HG03571 (cell line): ENCODE measurements at regions not wholly inside any gene's neighbourhood (a gene's known extent, or its start where the extent isn't known, plus 50 kb on each side); places are given as distances from the start of the nearest gene placed in this dataset.
"Not testable (repeated sequence)": the region's sequence is repeated elsewhere in the genome, so short reads cannot be mapped to it uniquely, and the experiment has no call there.

Source experiments
- ATAC-seq: cut with Tn5 transposase; IDR thresholded peaks from one replicate; pipeline ENCODE4 v1.9.1; 2021; ENCODE audit not compliant: unreplicated experiment

- no peak for ATAC-seq
Observed at GRCh38 chr2:234701841-234702240, 205.0 kb upstream of the ARL4C start.

GRCh38 chr2:234701421-234701820 is 204.5 kb upstream of the ARL4C start:
- ATAC-seq: no peak

GRCh38 chr2:234699456-234699855 is 202.6 kb upstream of the ARL4C start:
- no peak for ATAC-seq

DNA sequence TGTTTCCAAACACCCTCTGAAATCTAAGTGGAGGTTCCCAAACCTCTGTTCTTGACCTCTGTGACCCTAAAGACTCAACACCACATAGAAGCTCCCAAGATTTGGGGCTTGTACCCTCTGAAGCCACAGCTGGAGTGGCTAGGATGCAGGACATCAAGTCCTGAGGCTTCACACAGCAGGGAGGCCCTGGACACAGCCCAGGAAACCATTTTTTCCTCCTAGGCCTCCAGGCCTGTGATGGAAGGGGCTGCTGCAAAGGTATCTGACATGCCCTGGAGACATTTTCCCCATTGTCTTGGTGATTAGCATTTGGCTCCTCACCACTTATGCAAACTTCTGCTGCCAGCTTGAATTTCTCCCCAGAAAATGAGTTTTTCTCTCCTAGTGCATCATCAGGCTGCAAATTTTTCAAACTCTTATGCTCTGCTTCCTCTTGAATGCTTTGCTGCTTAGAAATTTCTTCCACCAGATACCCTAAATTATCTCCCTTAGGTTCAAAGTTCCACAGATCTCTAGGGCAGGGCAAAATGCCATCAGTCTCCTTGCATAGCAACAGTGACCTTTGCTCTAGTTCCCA is 200.5 kb upstream of the ARL4C start:
- not testable (repeated sequence) for ATAC-seq

- ATAC-seq: no peak
Observed at GRCh38 chr2:234695981-234696380, 199.1 kb upstream of the ARL4C start.

DNA sequence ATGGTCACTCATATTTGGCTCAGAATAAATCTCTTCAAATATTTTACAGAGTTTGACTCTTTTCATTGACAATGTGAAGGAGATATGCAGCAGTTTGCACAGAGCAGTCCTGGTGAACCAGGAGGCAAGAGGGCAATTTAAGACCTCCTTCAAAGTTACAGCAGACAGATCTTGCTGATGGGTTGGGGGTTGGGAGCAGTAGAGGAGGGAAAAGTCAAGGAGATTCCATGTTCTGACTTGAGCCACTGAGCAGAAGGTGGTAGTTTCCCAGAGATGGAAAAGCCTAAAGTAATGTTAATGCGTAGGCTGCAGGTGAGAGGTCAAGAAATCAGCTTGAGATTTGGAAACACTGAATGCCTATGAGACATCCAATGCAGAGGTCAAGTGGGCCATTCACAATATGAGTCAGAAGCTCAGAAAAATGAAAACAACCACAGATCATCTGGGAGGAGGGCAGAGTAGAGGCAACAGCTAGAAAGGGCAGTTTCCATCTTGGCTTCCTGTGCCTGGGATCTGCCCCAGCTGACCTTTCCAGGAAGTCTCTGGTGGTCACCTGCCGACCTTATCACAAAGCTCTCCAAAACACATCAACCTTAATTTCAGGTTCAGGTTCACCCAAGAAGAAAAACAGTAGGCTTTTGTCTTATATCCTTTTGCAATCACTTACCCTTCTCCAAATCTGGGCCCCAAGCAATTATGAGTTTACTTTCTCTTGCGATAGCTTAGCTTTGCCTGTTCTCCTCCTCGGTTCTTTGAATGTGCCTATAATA is 197.5 kb upstream of the ARL4C start:
- ATAC-seq: no peak

- not testable (repeated sequence) for ATAC-seq
Observed at GRCh38 chr2:234693681-234694190, 196.9 kb upstream of the ARL4C start.

GRCh38 chr2:234693191-234693590 is 196.3 kb upstream of the ARL4C start:
- not testable (repeated sequence) for ATAC-seq

DNA sequence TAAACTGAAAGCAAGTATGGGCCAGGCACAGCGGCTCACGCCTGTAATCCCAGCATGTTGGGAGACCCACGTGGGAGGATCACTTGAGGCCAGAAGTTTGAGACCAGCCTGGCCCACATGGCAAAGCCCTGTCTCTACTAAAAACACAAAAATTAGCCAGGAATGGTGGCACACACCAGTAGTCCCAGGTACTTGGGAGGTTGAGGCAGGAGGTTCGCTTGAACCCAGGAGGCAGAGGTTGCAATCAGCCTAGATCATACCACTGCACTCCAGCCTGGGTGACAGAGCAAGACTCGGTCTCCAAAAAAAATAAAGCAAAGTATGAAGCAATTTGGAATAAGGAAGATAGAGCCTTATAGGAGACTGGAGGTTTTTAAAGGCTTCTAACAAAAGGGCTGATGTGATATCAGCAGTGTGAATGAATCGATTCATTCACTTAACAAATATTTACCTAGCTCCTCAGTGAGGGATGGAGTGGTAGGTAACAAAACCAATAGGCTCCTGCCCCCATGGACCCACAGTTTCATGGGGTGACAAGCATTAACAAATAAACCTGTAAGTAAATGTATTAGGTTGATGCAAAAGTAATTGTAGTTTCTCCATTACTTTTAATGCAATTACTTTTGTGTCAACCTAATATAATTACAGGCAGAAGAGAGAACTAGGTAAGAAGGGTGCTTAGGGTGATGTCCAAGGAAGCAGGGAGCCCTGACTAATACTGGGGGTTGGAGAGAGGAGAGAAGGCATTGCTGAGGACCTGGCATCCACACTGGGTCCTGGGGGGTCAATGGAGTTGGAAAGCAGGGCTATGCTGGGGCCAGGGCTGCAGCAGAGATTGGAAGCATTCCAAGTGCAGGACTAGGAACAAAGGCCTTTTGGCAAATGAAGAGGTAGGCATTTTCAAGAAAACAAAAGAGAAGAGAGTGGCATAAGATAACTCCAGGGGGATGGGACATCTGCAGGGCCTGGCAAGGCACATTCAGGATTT is 195.4 kb upstream of the ARL4C start:
- no peak for ATAC-seq

DNA sequence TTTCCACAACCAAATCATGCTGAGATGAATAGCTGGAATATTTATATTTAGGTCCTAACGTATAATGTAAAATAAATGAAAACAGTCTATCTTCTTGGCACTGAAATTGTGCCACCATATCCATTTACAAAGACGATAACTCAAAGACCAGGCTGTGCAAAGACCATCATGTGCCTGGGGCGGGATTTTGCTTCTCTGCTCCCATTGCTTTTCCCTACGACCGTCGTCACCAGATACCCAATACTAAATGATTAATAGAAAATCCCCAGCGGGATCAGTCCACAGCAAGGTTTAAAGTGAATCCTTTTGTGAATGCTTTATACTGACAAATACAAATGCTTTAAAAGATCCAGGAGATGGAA is 194.3 kb upstream of the ARL4C start:
- ATAC-seq: no peak

- no peak for ATAC-seq
Observed at GRCh38 chr2:234690569-234691213, 193.8 kb upstream of the ARL4C start.

GRCh38 chr2:234689911-234690379 is 193.1 kb upstream of the ARL4C start:
- no peak for ATAC-seq

- no peak for ATAC-seq
Observed at GRCh38 chr2:234687718-234688475, 191.0 kb upstream of the ARL4C start.

DNA sequence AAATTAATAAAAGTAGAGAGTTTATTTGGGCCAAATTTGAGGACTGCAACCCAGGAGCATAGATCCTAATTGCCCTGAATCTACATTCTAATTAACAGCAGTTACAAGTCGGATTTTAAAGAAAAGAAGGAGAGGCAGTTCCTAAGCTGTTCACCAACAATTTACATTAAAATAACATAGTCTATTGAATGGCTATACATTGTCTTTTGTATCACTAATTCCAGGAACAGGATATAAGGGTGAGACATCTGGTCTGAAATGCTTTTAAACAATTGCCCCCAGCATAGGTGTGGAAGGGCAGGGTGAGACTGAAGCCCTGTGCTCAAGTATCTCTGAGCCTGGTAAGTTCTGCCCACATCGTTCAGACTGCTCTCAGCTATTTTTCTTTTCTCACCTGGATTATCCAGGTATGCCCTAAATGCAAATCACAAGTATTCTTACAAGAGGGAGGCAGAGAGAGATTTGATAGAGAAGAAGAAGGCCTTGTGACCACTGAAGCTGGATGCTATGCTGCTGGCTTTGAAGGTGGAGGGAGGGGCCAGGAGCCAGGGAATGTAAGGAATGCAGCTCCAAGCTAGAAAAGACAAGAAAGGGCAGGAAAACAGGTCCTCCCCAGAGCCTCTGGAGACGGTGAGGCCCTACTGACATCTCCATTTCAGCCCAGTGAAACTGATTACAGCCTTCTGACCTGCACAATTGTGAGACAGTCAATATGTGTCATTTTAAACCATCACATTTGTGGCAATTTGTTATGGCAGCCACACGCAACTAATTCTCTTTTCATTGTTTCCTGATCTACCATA is 189.4 kb upstream of the ARL4C start:
- no peak for ATAC-seq

- ATAC-seq: no peak
Observed at GRCh38 chr2:234684466-234684865, 187.6 kb upstream of the ARL4C start.

GRCh38 chr2:234683950-234684349 is 187.1 kb upstream of the ARL4C start:
- no peak for ATAC-seq

- ATAC-seq: no peak
Observed at GRCh38 chr2:234682492-234683228, 185.8 kb upstream of the ARL4C start.
